NT2/D1 (cell line): ENCODE measurements at regions not wholly inside any gene's neighbourhood (a gene's known extent, or its start where the extent isn't known, plus 50 kb on each side); places are given as distances from the start of the nearest gene placed in this dataset.

Source experiments
- DNase-seq: peaks from one replicate; pipeline ENCODE4 v3.0.0-alpha.2; 2011; ENCODE audit warnings: low read depth, low spot score
- H3K27me3 ChIP-seq: 2 replicates; pipeline ENCODE4 v1.6.0; 2011; ENCODE audit warnings: mild to moderate bottlenecking; ENCODE audit not compliant: insufficient read length, insufficient read depth
- H3K36me3 ChIP-seq: 2 replicates; pipeline ENCODE4 v1.6.1; 2011; ENCODE audit warnings: mild to moderate bottlenecking, low read length, mixed read lengths; ENCODE audit not compliant: insufficient read depth, insufficient read length
- H3K4me1 ChIP-seq: 2 replicates; pipeline ENCODE4 v1.5.1; 2011; ENCODE audit not compliant: insufficient read depth, insufficient read length
- H3K4me3 ChIP-seq: 2 replicates; pipeline ENCODE4 v1.5.1; 2011; ENCODE audit warnings: low read depth; ENCODE audit not compliant: insufficient read length
- H3K9ac ChIP-seq: 2 replicates; pipeline ENCODE4 v1.6.0; 2011; ENCODE audit warnings: low read depth; ENCODE audit not compliant: insufficient read length
- H3K9me3 ChIP-seq: 2 replicates; pipeline ENCODE4 v1.5.1; 2011; ENCODE audit warnings: mild to moderate bottlenecking, low read length; ENCODE audit not compliant: insufficient read depth
- SUZ12 ChIP-seq: IDR thresholded peaks from 2 replicates; pipeline ENCODE4 v1.6.1; 2011; ENCODE audit not compliant: insufficient read length, insufficient read depth; ENCODE audit errors: extremely low read depth
- YY1 ChIP-seq: IDR thresholded peaks from 2 replicates; pipeline ENCODE4 v1.6.1; 2011; ENCODE audit not compliant: insufficient read length, insufficient read depth
- ZNF274 ChIP-seq: IDR thresholded peaks from 2 replicates; pipeline ENCODE4 v1.6.1; 2011; ENCODE audit warnings: mild to moderate bottlenecking, low read depth, low read length

DNA sequence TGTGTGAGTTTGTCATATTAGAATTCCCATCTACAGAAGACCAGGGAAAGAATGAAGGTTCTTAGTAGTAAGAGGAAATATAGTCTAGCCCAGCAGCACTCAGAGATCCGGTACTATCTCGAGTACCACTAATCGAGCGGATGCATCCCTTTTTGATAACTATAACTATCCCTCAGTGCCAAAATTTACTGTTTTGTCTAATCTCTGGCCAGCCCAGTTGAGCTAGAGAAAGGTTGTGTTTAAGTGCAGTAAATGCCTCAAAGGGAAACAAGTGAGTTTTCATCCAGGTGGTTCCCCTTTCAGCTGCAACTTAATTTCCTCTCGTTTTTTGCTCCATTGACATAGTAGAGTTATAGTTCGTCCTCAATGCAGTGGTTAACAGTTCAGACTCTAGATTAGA lies 146.7 kb downstream of the GPBP1 start:
- TF ChIP-seq YY1 = no peak
- no peak for TF ChIP-seq SUZ12
- no peak for TF ChIP-seq ZNF274
- H3K36me3 ChIP-seq = no peaks in the 10 kb centered on the region
- H3K4me3 ChIP-seq = no peak overlapping the region
- DNase-seq = no peak
- H3K27me3 ChIP-seq = no peaks in the 10 kb centered on the region
- H3K9ac ChIP-seq = no peak overlapping the region
- H3K4me1 ChIP-seq = no peaks in the 10 kb centered on the region
- no peaks in the 10 kb centered on the region for H3K9me3 ChIP-seq

DNA sequence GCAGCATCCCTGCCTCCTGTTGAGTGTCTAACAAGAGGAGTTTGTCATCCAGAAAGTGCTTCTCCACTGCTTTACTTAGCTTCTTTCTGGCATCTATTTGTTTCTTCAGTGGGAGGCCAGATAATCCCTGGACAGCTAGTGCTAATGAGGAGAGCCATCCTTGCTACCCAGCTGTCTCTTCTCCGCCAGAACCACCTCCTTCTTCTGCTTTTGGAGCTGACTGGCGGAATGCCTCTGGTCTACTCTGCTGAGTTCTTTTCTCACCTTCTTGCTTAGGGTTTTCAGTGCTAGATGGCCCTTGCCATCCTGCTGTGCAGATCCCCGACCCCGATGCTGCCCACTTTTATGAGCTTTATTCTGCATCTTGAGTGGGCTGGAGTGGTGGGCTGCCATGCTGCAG lies 145.8 kb downstream of the GPBP1 start:
- no peak for TF ChIP-seq ZNF274
- TF ChIP-seq YY1 = no peak
- no peak for DNase-seq
- Histone ChIP-seq H3K4me1 (no peaks in the 10 kb centered on the region), H3K9ac (no peak overlapping the region), H3K4me3 (no peak overlapping the region), H3K36me3 (no peaks in the 10 kb centered on the region), H3K27me3 (no peaks in the 10 kb centered on the region), H3K9me3 (no peaks in the 10 kb centered on the region)

DNA sequence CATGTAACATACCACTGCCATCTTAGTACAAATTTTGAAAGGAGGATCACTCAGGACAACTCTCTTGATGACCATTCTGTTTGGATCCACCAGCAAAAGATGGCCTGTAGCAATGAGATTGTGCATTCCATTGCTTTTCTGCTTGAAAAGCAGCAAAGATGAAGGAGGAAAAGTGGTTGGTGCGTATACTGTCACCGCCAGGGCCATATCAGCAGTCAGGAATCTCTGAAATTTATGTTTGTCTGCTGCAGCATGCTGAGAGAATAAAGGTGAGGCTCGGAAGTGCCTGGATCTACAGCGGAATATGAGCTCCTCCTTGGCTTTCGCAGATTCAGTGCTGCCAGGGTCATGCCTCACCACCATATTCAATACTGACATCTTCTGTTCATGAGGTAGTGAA lies 144.4 kb downstream of the GPBP1 start:
- no peak for TF ChIP-seq ZNF274
- TF ChIP-seq YY1 = no peak
- no peak for TF ChIP-seq SUZ12
- H3K4me3 ChIP-seq = no peak overlapping the region
- no peaks in the 10 kb centered on the region for H3K4me1 ChIP-seq
- no peaks in the 10 kb centered on the region for H3K36me3 ChIP-seq
- H3K9me3 ChIP-seq = no peaks in the 10 kb centered on the region
- DNase-seq = no peak
- no peaks in the 10 kb centered on the region for H3K27me3 ChIP-seq
- no peak overlapping the region for H3K9ac ChIP-seq

DNA sequence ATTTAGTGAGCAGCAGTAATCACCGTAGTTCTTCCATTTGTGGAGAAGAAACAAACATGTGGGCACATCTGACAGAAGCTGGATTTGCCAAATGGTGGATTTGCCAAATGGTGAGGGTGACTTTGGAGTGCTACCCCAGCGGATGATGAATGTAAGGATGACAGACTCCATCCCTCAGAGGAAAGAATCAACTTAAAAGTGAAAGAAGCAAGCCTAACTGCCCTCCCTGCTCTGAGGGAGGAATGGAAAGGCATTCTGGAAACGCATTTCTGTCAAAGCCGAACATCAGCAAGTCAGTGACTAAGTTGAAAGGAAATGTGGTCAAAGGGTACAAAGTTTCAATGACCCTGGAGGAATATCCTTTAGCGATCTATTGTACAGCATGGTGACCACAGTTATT lies 143.5 kb downstream of the GPBP1 start:
- H3K27me3 ChIP-seq = no peaks in the 10 kb centered on the region
- DNase-seq = no peak
- H3K4me1 ChIP-seq = no peaks in the 10 kb centered on the region
- H3K9ac ChIP-seq = no peak overlapping the region
- TF ChIP-seq SUZ12 (no peak), YY1 (no peak), ZNF274 (no peak)
- no peaks in the 10 kb centered on the region for H3K36me3 ChIP-seq
- no peak overlapping the region for H3K4me3 ChIP-seq
- H3K9me3 ChIP-seq = no peaks in the 10 kb centered on the region

DNA sequence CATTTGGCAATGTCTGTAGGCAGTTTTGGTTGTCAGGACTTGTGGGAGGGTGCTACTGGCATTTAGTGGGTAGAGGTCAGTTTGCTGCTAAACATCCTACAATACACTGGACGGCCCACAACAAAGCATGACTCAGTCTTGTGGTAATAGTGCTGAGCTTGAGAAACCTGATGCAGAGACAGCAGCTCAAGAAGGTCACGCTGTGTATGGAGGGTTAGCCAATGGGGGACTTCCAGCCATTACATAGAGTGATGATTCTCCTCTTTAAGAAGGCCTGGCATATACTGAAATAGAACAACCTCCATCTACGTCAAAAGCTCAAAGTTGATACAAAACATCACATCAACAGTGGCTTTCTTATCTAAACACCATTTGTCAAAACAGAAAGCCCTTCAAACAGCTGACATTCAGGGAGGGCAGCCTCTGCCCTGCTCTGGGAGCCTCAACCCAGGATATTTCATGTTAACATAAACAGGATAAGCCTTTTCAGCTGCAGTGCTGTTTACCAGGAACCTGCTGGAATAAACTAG lies 143.0 kb downstream of the GPBP1 start:
- Histone ChIP-seq H3K4me3 (no peak overlapping the region), H3K9ac (no peak overlapping the region), H3K36me3 (no peaks in the 10 kb centered on the region), H3K4me1 (no peaks in the 10 kb centered on the region), H3K9me3 (no peaks in the 10 kb centered on the region), H3K27me3 (no peaks in the 10 kb centered on the region)
- no peak for DNase-seq
- no peak for TF ChIP-seq ZNF274
- no peak for TF ChIP-seq YY1
- no peak for TF ChIP-seq SUZ12

DNA sequence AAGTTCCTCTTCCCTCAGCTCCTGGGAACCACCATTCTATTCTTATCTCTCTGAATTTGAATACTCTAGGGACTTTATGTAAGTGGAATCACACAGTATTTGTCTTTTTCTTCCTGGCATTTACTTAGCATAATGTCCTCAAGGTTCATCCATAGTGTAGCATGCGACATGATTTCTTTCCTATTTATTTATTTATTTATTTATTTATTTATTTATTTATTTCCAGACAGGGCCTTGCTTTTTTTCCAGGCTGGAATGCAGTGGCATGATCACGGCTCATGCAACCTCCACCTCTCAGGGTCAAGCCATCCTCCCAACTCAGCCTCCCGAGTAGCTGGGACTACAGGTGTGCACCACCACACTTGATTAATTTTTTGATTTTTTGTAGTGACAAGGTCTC lies 142.1 kb downstream of the GPBP1 start:
- no peaks in the 10 kb centered on the region for H3K27me3 ChIP-seq
- TF ChIP-seq ZNF274 = no peak
- no peak for TF ChIP-seq YY1
- no peak for TF ChIP-seq SUZ12
- H3K9ac ChIP-seq = no peak overlapping the region
- H3K36me3 ChIP-seq = no peaks in the 10 kb centered on the region
- H3K4me1 ChIP-seq = no peaks in the 10 kb centered on the region
- no peak for DNase-seq
- H3K9me3 ChIP-seq = no peaks in the 10 kb centered on the region
- no peak overlapping the region for H3K4me3 ChIP-seq
